ENCODE measurements at regions not wholly inside any gene's neighbourhood (a gene's known extent, or its start where the extent isn't known, plus 50 kb on each side); places are given as distances from the start of the nearest gene placed in this dataset.
"Not testable (repeated sequence)": the region's sequence is repeated elsewhere in the genome, so short reads cannot be mapped to it uniquely, and the experiment has no call there.

- DNase-seq (ENCODE audit: low read depth in 2 of 2): no peak
- no peak overlapping the region for H3K4me3 ChIP-seq (replicated peaks in 1 of 2; ENCODE audit: low read depth in 2 of 2, low read length in 2 of 2)
- no peak for TF ChIP-seq CTCF (IDR thresholded peaks at IDR 0.05; ENCODE audit: low read depth, low read length)
Measured at GRCh38 chr15:26033493-26033892, 170.4 kb upstream of the ATP10A start.

- TF ChIP-seq CTCF (IDR thresholded peaks at IDR 0.05; ENCODE audit: low read depth, low read length): no peak
- no peak for DNase-seq (ENCODE audit: low read depth in 2 of 2)
- no peak overlapping the region for H3K4me3 ChIP-seq (replicated peaks in 1 of 2; ENCODE audit: low read depth in 2 of 2, low read length in 2 of 2)
Measured at GRCh38 chr15:26032162-26032846, 169.2 kb upstream of the ATP10A start.

- DNase-seq (ENCODE audit: low read depth in 2 of 2); H3K4me3 ChIP-seq (replicated peaks in 1 of 2; ENCODE audit: low read depth in 2 of 2, low read length in 2 of 2): not testable (repeated sequence)
Measured at GRCh38 chr15:26029586-26029985, 166.5 kb upstream of the ATP10A start.

GRCh38 chr15:26029146-26029545 lies 166.0 kb upstream of the ATP10A start:
- DNase-seq (ENCODE audit: low read depth in 2 of 2): no peak
- H3K4me3 ChIP-seq (replicated peaks in 1 of 2; ENCODE audit: low read depth in 2 of 2, low read length in 2 of 2): no peak overlapping the region
- TF ChIP-seq CTCF (IDR thresholded peaks at IDR 0.05; ENCODE audit: low read depth, low read length): no peak

- no peak for TF ChIP-seq CTCF (IDR thresholded peaks at IDR 0.05; ENCODE audit: low read depth, low read length)
- no peak overlapping the region for H3K4me3 ChIP-seq (replicated peaks in 1 of 2; ENCODE audit: low read depth in 2 of 2, low read length in 2 of 2)
- DNase-seq (ENCODE audit: low read depth in 2 of 2): peak in 1 of 2 donors; percentile 14
Measured at GRCh38 chr15:26028086-26028740, 165.1 kb upstream of the ATP10A start.

GRCh38 chr15:26026671-26027070 lies 163.5 kb upstream of the ATP10A start:
- H3K4me3 ChIP-seq (replicated peaks in 1 of 2; ENCODE audit: low read depth in 2 of 2, low read length in 2 of 2); DNase-seq (ENCODE audit: low read depth in 2 of 2): not testable (repeated sequence)

- no peak for TF ChIP-seq CTCF (IDR thresholded peaks at IDR 0.05; ENCODE audit: low read depth, low read length)
- no peak for DNase-seq (ENCODE audit: low read depth in 2 of 2)
- H3K4me3 ChIP-seq (replicated peaks in 1 of 2; ENCODE audit: low read depth in 2 of 2, low read length in 2 of 2): no peak overlapping the region
Measured at GRCh38 chr15:26024241-26024640, 161.1 kb upstream of the ATP10A start.

- no peak for DNase-seq (ENCODE audit: low read depth in 2 of 2)
- no peak overlapping the region for H3K4me3 ChIP-seq (replicated peaks in 1 of 2; ENCODE audit: low read depth in 2 of 2, low read length in 2 of 2)
- TF ChIP-seq CTCF (IDR thresholded peaks at IDR 0.05; ENCODE audit: low read depth, low read length): no peak
Measured at GRCh38 chr15:26023691-26024090, 160.6 kb upstream of the ATP10A start.
